ENCODE measurements at regions not wholly inside any gene's neighbourhood (a gene's known extent, or its start where the extent isn't known, plus 50 kb on each side); places are given as distances from the start of the nearest gene placed in this dataset.

- Histone ChIP-seq H3K4me1 (ENCODE audit: control insufficient read depth in 2 of 3, insufficient read depth in 2 of 3, low read depth in 1 of 3, low read length in 3 of 3) (no peaks in the 10 kb centered on the region), H3K9me3 (ENCODE audit: control insufficient read depth in 2 of 3, insufficient read depth in 1 of 3, low read length in 3 of 3) (no peaks in the 10 kb centered on the region), H3K27me3 (ENCODE audit: control insufficient read depth, insufficient read depth, low read length) (no peaks in the 10 kb centered on the region), H3K36me3 (ENCODE audit: control insufficient read depth in 2 of 3, insufficient read depth in 3 of 3, low read length in 3 of 3) (no peaks in the 10 kb centered on the region), H3K9ac (ENCODE audit: low read length in 3 of 3) (no peak overlapping the region), H3K27ac (ENCODE audit: low read depth in 2 of 2, low read length in 2 of 2) (no peak overlapping the region), H3K4me3 (ENCODE audit: low read length in 3 of 3) (no peak overlapping the region)
- FAIRE-seq (no peak), DNase-seq (no peak)
- intact Hi-C loops (cut with DNase I): no loop called here
- no peak for TF ChIP-seq CTCF (IDR thresholded peaks at IDR 0.05; ENCODE audit: borderline replicate concordance, extremely low read depth, insufficient read depth)
Observed at GRCh38 chr10:21413680-21414079, 111.8 kb downstream of the SKIDA1 start.

- Histone ChIP-seq H3K4me3 (ENCODE audit: low read length in 3 of 3) (no peak overlapping the region), H3K4me1 (ENCODE audit: control insufficient read depth in 2 of 3, insufficient read depth in 2 of 3, low read depth in 1 of 3, low read length in 3 of 3) (no peaks in the 10 kb centered on the region), H3K9ac (ENCODE audit: low read length in 3 of 3) (no peak overlapping the region), H3K36me3 (ENCODE audit: control insufficient read depth in 2 of 3, insufficient read depth in 3 of 3, low read length in 3 of 3) (no peaks in the 10 kb centered on the region), H3K27me3 (ENCODE audit: control insufficient read depth, insufficient read depth, low read length) (no peaks in the 10 kb centered on the region), H3K9me3 (ENCODE audit: control insufficient read depth in 2 of 3, insufficient read depth in 1 of 3, low read length in 3 of 3) (no peaks in the 10 kb centered on the region), H3K27ac (ENCODE audit: low read depth in 2 of 2, low read length in 2 of 2) (no peak overlapping the region)
- DNase-seq (no peak), FAIRE-seq (no peak)
- TF ChIP-seq CTCF (IDR thresholded peaks at IDR 0.05; ENCODE audit: borderline replicate concordance, extremely low read depth, insufficient read depth): no peak
- intact Hi-C loops (cut with DNase I): no loop called here
Observed at GRCh38 chr10:21413268-21413667, 112.2 kb downstream of the SKIDA1 start.

- Histone ChIP-seq H3K27me3 (ENCODE audit: control insufficient read depth, insufficient read depth, low read length) (no peaks in the 10 kb centered on the region), H3K4me3 (ENCODE audit: low read length in 3 of 3) (no peak overlapping the region), H3K36me3 (ENCODE audit: control insufficient read depth in 2 of 3, insufficient read depth in 3 of 3, low read length in 3 of 3) (no peaks in the 10 kb centered on the region), H3K4me1 (ENCODE audit: control insufficient read depth in 2 of 3, insufficient read depth in 2 of 3, low read depth in 1 of 3, low read length in 3 of 3) (no peaks in the 10 kb centered on the region), H3K27ac (ENCODE audit: low read depth in 2 of 2, low read length in 2 of 2) (no peak overlapping the region), H3K9me3 (ENCODE audit: control insufficient read depth in 2 of 3, insufficient read depth in 1 of 3, low read length in 3 of 3) (no peaks in the 10 kb centered on the region), H3K9ac (ENCODE audit: low read length in 3 of 3) (no peak overlapping the region)
- TF ChIP-seq CTCF (IDR thresholded peaks at IDR 0.05; ENCODE audit: borderline replicate concordance, extremely low read depth, insufficient read depth): no peak
- intact Hi-C loops (cut with DNase I): no loop called here
- DNase-seq (no peak), FAIRE-seq (no peak)
Observed at GRCh38 chr10:21406595-21407193, 118.8 kb downstream of the SKIDA1 start.

- H3K9me3 ChIP-seq (ENCODE audit: control insufficient read depth in 2 of 3, insufficient read depth in 1 of 3, low read length in 3 of 3): no peaks in the 10 kb centered on the region
- no peak for TF ChIP-seq CTCF (IDR thresholded peaks at IDR 0.05; ENCODE audit: borderline replicate concordance, extremely low read depth, insufficient read depth)
- H3K36me3 ChIP-seq (ENCODE audit: control insufficient read depth in 2 of 3, insufficient read depth in 3 of 3, low read length in 3 of 3): no peaks in the 10 kb centered on the region
- no peaks in the 10 kb centered on the region for H3K4me1 ChIP-seq (ENCODE audit: control insufficient read depth in 2 of 3, insufficient read depth in 2 of 3, low read depth in 1 of 3, low read length in 3 of 3)
- intact Hi-C loops (cut with DNase I): no loop called here
- H3K27me3 ChIP-seq (ENCODE audit: control insufficient read depth, insufficient read depth, low read length): no peaks in the 10 kb centered on the region
- no peak overlapping the region for H3K27ac ChIP-seq (ENCODE audit: low read depth in 2 of 2, low read length in 2 of 2)
- H3K9ac ChIP-seq (ENCODE audit: low read length in 3 of 3): no peak overlapping the region
- FAIRE-seq (no peak), DNase-seq (no peak)
- no peak overlapping the region for H3K4me3 ChIP-seq (ENCODE audit: low read length in 3 of 3)
Observed at GRCh38 chr10:21405981-21406380, 119.5 kb downstream of the SKIDA1 start.
